ENCODE measurements at regions not wholly inside any gene's neighbourhood (a gene's known extent, or its start where the extent isn't known, plus 50 kb on each side); places are given as distances from the start of the nearest gene placed in this dataset.

GRCh38 chr16:24478401-24478800, 61.0 kb upstream of the RBBP6 start:
- Histone ChIP-seq H3K9me3 (ENCODE audit: control insufficient read depth, insufficient read depth, low read length) (no peaks in the 10 kb centered on the region), H4K5ac (ENCODE audit: low read depth, low read length) (no peak overlapping the region), H4K91ac (ENCODE audit: insufficient read depth, low read depth, low read length) (no peak overlapping the region), H2AFZ (replicated peaks; ENCODE audit: low read length, poor library complexity) (no peak overlapping the region), H4K20me1 (ENCODE audit: insufficient read depth, low read length) (no peaks in the 10 kb centered on the region), H3K9me1 (ENCODE audit: insufficient read depth, low read length) (no peaks in the 10 kb centered on the region), H3K4me2 (ENCODE audit: low read depth, low read length) (no peak overlapping the region), H3K18ac (ENCODE audit: low read depth, low read length) (no peak overlapping the region), H3K27ac (ENCODE audit: insufficient read depth, low read length) (no peak overlapping the region), H2AK9ac (replicated peaks; ENCODE audit: low read depth, low read length, poor library complexity) (no peak overlapping the region), H3K36me3 (ENCODE audit: control insufficient read depth, insufficient read depth, low read length) (no peaks in the 10 kb centered on the region), H2BK120ac (ENCODE audit: low read depth, low read length) (no peak overlapping the region), H2BK20ac (ENCODE audit: low read depth, low read length) (no peak overlapping the region), H3K79me1 (ENCODE audit: low read depth in 1 of 2, low read length in 2 of 2) (no peaks in the 10 kb centered on the region), H2BK5ac (ENCODE audit: low read depth, low read length, poor library complexity, severe bottlenecking) (no peak overlapping the region), H4K8ac (ENCODE audit: low read depth in 2 of 2, low read length in 2 of 2) (no peak overlapping the region), H3K14ac (replicated peaks; ENCODE audit: low read depth, low read length) (no peak overlapping the region), H3K56ac (ENCODE audit: extremely low read depth, insufficient read depth, low read length) (no peak overlapping the region), H3K27me3 (ENCODE audit: control insufficient read depth, insufficient read depth, low read length) (no peaks in the 10 kb centered on the region; the same call in 1 of the 2 replicates), H3K9ac (ENCODE audit: low read depth, low read length) (no peak overlapping the region), H2BK15ac (ENCODE audit: low read depth, low read length) (no peak overlapping the region), H2AK5ac (ENCODE audit: low read depth, low read length) (no peak overlapping the region), H3K4me3 (ENCODE audit: insufficient read depth, low read depth, low read length) (no peak overlapping the region), H3K4me1 (ENCODE audit: control insufficient read depth, insufficient read depth, low read length) (no peaks in the 10 kb centered on the region), H3K23ac (ENCODE audit: low read depth, low read length) (no peak overlapping the region), H3K4ac (ENCODE audit: low read depth, low read length) (no peak overlapping the region)
- no peak for ATAC-seq (ENCODE audit: low read depth)
- BruUV-seq (replicated peaks), result no TSS peak
- dilution Hi-C loops (cut with HindIII; ENCODE audit: low sequenced_read_pairs, unreplicated experiment) (no loop called here), in situ Hi-C loops (cut with MboI; ENCODE audit: low sequenced_read_pairs) (no loop called here), intact Hi-C loops (cut with micrococcal nuclease) (no loop called here)
- no peak for DNase-seq
- POLR2A ChIA-PET (ENCODE audit: unreplicated experiment), result no interaction called here
- TF ChIP-seq RAD21 (IDR thresholded peaks at IDR 0.05; ENCODE audit: low read length) (no peak), NFE2L2 (IDR thresholded peaks at IDR 0.05; ENCODE audit: low read depth, low read length) (no peak), SMC3 (IDR thresholded peaks at IDR 0.05; ENCODE audit: low read depth, low read length) (no peak), FOS (IDR thresholded peaks at IDR 0.05; ENCODE audit: low read depth, low read length) (no peak), BHLHE40 (IDR thresholded peaks at IDR 0.05; ENCODE audit: low read depth, low read length) (no peak), ELK1 (IDR thresholded peaks at IDR 0.05; ENCODE audit: borderline replicate concordance, low read depth, low read length) (no peak), MXI1 (IDR thresholded peaks at IDR 0.05; ENCODE audit: borderline replicate concordance, low read depth, low read length) (no peak), MAFK (IDR thresholded peaks at IDR 0.05; ENCODE audit: low read depth, low read length) (no peak), POLR2A (IDR thresholded peaks at IDR 0.05; ENCODE audit: low read depth, low read length) (no peak), RCOR1 (IDR thresholded peaks at IDR 0.05; ENCODE audit: insufficient replicate concordance, low read length) (no peak), RFX5 (IDR thresholded peaks at IDR 0.05; ENCODE audit: low read depth, low read length) (no peak), CTCF (conservative IDR thresholded peaks at IDR 0.05; ENCODE audit: low read depth, low read length) (no peak)
- CTCF ChIA-PET, result no interaction called here
- 55% methylated on average over 4 of the region's 7 CpGs; no CpG with 5 or more reads in 1 of the 2 experiments for WGBS, 2 experiments (ENCODE audit: extremely low coverage in 2 of 2, insufficient read length in 1 of 2)

Data from IMR-90 (cell line).